DMS153 (cell line): ENCODE measurements at regions not wholly inside any gene's neighbourhood (a gene's known extent, or its start where the extent isn't known, plus 50 kb on each side); places are given as distances from the start of the nearest gene placed in this dataset.

Experiments
- DNase-seq: peaks from one replicate; lab custom pipeline; 2025; lab: John Stamatoyannopoulos, UW

DNA sequence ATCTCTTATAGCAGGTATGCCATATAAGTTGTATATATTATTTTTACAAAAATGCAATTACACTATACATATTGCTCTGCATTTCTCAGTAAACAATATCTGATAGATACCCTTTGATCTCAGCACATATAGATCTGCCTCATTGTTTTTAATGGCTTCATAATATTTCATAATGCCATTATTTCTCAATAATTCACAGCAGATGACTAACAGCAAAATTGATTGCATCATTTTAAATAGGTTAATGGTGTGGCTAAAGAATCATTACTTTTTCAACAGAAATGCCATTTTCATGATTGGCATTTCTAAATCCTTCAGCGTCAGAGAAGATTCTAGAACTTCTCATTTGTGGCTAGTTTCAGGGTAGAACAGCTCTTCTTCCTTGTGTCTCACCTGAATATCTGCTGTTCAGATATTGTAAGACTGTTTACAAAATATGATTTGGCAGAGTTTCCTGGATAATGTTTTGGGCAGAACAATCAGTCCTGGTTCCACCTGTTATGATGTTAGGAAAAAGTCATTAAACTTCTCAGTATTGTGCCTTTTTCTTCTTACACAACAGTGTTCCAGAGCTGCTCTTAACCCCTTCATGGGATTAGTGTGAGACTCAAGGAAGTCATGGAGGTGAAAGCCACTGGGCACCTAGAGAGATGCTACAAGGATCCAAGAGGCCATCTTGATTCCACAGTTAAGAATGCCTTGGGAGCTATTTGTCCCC is 397.6 kb upstream of the THBS1 start:
- DNase-seq: no peak

DNA sequence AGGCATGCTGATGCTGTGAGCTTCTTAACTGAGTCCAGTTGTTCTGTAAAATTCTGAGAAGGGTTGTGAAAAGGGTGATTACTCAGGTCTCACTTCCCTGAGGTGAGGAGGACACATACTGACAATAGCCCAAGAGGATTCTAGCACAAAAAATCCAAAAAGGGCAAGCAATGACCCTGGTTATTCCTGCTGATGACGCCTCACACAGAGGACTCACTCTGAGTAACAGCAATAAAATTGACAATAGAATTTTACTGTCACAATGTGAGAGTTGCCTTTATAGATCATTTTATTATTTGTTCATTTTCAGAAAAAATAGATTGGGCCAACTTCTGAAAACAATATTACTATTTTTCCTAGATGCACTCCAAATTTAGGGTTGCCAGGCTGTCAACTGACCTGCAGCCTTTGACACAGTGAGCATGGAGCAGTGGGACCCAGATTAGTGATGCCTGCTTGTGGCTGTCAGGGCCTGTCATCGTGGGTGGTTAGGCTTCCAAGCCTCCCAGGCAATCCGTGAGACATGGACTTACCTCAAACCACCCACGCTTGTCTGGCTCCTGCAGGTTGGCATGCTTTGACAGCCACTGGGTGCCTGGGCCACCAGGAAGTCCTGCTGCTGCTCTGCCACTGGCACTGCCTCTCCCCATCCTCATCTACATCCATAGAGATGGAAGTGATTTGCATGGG is 396.0 kb upstream of the THBS1 start:
- no peak for DNase-seq

DNA sequence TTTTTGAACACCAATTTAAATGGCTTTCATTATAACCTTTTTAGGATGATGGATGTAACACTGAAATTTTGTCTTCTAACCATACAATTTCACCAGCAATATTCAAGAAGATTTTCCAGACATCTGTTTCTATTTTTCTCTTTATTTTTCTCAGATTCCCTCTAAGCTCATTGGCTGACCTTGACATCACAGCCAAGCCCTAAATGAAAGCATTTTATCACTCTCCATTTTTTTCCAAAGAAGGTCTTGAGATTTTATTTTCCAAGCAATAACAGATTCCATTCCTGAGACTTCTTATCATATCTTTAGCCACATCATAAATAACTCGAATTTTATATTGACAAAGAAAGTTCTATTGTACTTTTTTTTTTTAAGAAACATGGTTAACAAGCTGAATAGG is 392.6 kb upstream of the THBS1 start:
- DNase-seq: no peak

DNA sequence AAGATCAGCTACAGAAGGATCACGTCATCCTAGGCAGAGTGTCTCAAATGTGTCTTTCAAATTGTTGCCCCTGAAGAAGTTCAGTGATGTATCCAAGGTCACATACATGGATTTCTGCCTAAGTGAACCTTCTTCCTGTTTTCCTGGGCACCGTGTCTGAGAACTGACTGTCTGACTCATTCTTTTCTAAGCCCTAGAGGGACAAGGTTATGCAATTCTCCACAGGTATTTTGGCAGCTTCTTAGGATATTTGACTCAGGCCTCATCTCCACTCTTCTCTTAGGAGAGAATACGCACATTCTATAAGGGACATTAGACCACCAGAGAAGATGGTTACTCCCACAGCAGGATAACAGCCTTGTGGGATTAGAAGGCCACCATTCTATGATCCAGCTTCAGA is 391.9 kb upstream of the THBS1 start:
- DNase-seq: no peak

DNA sequence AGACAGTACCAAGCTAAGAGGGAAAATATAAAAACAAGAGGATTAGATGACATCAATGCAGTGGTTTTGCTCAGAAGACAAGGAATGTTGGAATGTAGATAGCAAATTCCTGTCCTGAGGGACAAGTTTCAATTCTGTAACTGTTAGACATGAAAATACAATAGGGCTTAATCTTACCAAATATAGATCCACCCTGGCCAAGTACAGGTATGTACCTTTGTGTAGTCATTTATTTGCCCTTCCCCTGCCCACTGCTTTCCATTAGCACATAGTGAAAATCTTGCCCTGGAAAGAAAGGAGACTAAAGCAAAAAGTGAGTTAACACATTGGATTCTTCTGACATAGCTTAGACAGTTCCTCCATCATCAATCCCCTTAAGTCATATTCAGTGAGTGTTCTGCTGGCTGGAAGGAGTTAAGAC is 389.0 kb upstream of the THBS1 start:
- no peak for DNase-seq

DNA sequence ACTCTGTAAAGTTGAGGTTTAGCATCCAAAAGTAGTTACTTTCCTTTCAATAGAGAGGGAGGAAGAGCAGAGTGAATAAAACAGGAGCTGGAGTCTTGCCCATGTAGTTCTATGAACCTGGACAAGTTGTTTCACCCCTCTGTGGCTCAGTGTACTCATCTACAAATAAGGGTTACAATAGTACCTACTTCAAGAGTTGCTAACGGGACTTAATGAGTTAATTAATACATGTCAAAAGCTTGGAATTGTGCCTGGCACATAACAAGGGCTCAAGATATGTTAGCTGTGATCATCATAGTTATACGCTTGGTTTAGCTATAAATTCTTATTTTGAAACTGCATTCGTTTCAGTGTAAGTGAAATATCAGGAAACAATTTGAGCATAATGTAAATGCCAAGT is 388.5 kb upstream of the THBS1 start:
- no peak for DNase-seq

DNA sequence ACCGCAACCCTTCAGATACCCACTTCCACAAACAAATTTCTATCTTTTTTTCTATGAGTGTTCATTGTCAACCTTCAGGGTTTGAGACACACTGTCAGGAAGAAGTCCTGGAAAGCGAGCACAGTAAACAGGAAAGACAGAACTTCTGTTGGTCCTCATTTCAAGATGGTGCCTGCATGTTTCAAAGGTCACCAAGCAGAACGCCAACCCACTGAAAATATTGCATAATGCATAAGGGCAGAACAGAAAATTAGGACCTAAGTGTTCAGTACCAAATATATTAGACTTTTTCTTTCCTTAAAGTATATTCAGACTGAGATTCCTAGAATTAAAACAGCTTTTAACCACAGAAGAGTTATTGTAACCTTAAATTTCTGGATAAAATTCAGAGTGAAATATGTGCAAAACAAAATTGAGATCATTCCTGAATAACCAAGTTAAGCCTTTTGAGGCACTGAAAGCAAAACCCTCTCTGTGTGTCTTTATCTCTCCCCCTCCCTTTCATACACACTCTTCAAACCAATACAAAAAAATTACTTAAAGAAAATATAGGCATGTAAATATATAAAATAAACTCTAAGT is 387.8 kb upstream of the THBS1 start:
- no peak for DNase-seq

DNA sequence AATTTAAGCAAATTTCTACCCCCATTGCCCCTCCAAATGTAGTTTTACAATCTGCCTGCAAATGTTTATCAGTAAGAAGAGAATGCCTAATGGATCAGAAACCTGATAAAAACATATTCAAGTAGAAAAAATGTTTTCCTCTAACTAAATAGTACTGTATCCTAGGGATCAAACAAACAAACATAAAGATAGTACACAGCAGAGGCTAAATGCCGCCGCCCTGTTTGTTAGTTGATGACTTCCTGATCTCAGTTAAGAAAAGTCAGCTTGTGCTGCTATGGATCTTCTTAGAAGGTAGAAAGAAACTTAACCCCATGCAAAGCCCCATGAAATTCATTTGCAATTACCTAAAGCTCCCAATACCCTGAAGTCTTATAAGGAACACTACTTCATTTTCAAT is 387.3 kb upstream of the THBS1 start:
- DNase-seq: no peak

DNA sequence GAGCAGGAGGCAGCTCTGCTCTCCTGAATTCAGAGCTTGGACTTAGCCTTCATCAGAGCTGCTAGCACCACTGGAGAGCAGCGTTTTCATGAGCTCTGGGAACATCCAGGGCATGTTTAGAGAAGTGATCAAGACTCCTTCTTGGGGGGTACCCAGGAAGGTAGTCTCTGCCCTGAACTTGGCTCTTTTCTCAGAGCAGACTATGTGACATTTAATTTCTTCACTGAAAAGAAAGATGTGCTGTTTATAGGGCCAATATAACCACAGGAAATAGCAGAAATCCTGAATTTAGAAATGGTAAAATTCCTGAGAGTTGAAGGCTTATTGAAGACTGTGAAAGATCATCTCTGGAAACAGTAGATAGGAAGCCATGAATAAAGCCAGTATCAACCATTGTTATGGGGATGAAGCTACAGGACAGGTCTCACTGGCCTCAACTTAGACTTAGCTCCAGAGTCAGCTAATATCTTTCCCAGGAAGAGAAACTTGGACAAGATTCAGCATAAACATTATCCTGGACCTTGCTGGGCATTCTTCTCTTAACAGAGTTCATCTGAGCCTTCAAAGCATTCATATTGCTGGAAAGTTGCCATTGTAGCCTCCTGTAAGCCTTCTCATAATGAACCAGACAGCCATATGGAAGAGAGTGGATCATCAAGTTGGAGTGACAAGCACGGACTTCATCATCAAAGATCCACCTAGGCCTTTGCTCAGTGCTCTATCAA is 386.6 kb upstream of the THBS1 start:
- no peak for DNase-seq

DNA sequence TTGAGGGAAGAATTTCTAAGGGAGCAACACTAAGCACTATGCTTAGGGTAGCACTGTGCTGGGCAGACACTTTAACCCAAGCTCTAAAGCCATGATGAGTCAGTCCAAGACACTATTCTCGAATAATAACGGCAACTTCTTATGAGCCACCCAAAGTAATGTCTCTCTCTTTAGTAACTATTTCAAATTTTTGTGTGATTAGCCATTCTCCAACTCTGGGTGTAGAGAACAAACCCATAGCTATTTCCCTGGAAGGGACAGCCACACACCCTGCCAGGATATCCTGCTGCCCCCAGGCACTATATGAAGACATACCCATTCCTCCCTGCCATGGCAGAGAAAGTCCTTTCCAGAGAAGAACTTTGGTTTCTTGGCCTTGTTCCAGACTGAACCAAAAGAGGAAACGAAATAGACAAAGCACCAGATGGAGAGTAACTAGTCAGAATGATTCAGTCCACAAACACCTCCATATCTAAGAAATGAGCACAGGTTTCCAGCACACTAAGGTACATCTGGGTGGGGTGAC is 384.9 kb upstream of the THBS1 start:
- DNase-seq: no peak

DNA sequence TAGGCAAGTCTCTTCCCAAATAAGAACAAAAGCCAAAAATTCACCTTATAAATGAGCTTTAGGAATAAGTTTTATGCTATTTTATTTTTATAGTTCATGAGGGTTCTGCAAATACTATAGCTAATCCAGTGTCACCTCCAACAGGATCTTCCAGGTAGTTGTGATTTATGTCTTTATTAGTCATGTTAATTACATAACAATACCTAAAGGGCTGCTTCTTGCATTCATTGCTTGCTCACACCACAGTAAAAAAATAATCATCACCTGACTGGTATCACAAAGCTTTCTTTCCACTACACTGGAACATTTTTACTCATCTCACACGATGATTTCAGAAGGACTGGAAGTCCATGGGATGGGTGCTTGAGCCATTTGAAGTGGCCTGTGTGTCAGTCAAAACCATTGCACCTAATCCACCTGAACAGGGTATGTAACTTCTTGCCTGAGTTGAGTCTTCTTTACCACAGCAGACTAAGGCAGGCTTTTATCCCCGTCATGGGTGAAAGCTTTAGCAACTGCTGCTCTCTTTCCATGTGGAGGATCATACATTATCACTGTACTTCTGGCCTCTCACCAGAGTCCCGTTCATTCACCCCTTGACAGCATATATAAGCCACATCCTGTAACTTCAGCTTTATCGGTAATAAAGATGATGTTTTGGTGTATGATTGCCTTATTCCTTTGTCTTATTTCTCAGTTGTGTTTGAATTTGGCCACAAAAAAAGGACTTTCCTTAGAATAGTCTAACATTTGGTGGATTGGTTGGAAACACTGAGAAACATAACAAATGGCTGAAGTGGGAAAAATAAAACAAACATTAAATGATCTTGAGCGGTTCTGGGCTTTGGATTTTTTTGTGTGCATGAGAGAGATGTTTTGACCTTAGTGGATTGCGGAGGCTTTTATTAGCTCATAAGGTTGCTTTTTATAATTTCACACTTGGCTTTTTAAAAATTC is 382.6 kb upstream of the THBS1 start:
- DNase-seq: no peak

DNA sequence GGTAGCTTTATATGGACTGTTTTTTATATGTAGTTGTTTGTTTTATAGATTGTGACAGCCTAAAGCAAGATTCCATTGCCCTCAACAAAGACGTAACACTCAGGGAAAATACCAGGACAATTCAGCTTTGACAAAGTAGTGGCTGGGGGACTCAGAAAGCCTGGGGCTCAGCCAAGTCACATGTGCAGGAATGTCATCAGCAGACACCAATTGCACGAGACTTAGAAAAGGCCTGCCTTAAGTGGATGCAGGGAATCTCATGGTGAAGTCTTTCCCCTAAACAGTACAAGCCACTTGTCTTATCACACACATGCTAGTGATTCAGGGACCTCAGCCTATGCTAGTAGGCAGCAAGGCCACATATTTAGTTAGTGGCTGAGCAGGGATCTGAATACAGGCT is 381.8 kb upstream of the THBS1 start:
- no peak for DNase-seq

DNA sequence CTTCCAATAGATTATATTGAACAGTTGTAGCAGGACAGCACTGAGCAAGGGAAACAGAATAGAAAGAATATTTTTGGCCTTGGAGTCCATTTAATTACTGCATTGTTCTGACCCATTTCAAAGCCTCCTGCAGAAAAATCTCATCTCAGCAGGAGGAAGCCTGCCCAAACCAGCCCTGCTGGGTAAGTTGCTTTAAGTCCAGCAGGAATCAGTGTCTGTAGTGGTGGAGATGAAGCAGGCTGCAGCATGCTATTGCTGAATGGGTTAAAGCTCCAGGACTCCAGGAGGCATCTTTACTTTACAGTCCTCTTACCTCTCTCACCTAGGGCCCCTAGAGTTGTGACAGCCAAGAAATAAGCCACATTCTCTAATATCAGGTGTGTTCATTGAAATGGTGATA is 380.3 kb upstream of the THBS1 start:
- DNase-seq: no peak

DNA sequence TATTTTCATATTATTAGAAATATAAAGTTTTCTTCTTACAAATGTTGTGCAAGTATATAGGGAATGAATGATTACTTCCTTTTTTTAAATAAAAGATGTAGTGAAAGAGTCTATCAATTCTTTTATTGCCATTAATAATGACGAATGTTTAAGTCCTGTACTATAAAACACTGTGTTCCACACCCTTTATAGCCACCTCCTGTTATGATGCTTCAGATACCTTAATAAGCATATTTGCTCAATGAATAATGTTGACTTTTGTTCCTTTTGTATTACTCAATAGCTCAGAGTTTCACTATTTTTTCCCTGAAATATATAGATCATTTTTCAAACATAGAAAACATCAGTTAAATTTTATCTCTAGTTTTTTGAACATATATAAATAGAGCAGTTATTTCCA is 378.2 kb upstream of the THBS1 start:
- no peak for DNase-seq

DNA sequence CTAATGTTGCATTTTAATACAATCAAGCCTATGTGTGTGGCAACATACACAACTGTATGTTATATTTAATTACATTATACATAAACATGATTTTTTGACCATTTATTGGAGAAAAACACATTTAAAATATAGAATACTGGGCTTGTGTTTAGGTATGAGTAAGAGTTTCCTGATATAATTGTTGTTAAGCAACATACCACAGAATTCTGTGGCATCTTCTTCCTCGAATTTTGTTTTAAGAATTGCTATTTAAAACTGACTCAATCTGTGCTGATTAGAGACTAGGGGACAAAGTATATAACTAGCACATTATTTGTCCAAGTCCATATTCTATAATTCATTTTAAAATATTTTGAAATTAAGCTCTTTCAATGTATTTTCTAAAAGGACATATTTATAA is 376.8 kb upstream of the THBS1 start:
- no peak for DNase-seq

DNA sequence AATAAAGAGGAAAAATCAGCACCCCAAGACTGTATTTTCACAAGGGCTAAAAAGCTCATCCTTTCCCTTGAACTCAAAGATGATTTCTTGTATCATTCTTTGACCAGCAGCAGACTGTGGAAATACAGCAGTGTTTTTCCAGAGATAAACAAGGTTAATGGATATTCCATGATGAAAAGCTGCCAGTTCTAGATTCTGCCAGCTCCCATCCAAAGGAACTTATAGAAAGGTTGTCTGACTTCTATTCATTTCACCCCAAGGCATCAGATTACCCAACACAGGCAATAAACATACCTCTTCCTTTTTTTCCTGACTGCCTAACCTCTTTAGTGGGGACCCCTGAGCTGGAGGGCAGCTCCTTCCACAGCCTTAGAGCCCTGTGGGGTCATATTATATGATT is 375.8 kb upstream of the THBS1 start:
- no peak for DNase-seq

DNA sequence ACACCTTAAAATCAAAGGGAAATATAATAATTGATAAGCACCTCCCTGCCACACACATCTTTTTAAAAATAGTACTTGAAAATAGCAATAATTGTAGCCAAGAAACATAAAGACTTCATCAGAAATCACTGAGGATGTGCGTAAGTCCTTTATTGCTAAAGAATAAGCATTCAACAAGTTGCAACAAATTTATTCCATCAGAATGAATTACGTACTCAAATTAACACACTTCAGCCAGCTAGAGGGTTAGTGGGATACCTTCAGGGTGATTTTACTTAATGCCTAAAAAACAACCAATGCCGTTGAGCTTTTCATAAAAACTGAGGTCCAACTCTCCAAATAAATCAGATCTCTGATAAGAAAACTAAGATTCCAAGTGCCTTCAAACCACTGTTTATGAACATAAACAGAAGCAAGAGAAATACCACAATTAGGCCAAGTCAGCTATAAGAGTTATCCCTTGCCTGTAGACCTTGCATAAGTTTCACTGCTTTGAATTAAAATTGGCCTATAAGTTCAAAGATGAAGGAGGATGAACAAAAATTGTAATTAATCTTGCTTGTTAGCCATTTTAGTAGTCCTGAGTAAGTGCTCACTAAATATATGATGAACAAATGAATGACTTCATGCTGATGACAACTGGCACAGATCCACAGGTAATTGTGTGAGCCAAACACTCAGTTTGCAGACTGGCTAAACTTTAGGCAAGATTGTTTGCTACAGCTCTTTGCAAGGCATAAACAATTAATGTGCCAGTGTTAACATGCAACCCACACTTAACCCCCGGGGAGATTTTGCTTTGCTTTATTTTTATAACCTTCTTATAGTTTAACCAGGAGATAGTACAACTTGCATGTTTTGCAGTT is 375.1 kb upstream of the THBS1 start:
- no peak for DNase-seq

DNA sequence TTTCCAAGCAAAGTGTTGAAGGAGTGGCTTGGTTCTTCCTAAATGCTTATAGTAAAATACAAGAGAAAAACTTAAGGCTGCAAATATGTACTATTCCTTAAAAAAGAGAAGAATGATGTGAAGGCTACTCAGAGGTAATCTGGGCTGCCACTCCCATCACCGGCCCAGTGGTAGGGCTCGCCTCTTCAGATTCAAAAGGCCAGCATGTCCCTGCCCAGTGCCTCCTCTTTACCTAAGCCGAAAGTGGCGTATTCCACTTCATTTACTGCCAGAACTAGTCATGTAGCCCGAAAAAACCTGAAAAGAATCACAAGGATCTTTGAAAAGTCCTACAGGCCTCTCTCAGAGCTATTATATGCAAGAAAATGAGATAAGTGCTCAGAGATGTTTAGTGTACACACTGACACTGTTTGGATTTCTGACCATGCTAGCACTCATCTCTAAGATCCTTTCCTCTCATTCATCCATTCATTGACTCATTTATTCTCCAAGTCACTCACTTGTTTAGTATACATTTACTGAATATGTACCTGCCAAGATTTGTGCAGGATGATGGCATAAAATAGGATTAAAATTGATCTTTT is 373.3 kb upstream of the THBS1 start:
- no peak for DNase-seq

DNA sequence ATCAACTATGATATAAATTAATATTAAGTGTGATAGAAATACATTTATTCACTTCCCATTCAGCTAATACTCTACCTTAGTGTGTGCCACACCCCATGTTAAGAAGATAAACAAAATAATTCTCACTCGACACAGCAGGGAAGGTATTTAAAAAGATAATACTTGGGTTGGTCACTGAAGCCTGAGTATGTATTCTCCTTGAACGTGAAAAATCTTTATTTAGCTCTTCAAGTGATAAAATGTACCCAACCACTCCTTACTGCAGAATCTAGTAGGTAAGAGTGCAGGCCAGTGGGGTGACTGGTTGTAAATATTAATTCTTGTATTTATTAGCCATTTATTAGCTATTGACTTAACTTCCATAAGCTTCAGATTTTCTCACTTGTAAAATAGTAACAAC is 372.7 kb upstream of the THBS1 start:
- no peak for DNase-seq

DNA sequence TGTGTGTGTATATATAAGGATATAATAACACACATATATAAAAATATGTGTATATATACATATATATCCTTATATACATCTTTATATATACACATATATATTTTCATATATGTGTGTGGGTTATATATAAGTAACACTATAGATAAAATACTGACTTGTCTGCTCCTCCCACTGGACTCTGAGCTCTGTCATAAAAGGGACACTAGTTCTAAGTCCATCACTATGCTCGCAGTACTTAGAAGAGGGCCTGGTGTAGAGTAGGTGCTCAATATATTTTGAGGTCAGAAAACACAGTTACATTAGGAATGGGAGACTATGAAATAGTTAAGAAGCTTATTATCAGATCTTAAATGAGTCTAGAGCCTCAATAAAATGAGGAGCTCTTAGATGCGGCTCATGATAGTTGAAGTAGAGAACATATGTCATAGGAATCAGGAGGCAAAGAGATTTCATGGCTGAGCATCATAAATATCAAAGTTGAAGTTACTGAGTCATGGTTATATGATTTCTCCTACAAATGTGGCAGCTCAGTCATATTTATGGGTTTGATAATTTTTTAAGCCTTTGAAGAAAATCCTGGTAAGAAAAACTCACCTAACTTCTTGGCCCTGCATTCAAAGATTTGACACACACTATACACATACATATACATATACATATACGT is 371.2 kb upstream of the THBS1 start:
- DNase-seq: no peak
